ENCODE measurements at regions not wholly inside any gene's neighbourhood (a gene's known extent, or its start where the extent isn't known, plus 50 kb on each side); places are given as distances from the start of the nearest gene placed in this dataset.

- Histone ChIP-seq H3K79me2 (ENCODE audit: control insufficient read depth, insufficient read depth, low read length) (no peaks in the 10 kb centered on the region), H2AFZ (ENCODE audit: low read length) (no peak overlapping the region), H3K27ac (ENCODE audit: insufficient read depth, low read length) (no peak overlapping the region), H3K9ac (ENCODE audit: insufficient read depth, low read length) (no peak overlapping the region), H3K4me3 (replicated peaks in 1 of 4; ENCODE audit: control extremely low read depth in 1 of 4, insufficient read depth in 1 of 4, low read depth in 3 of 4, low read length in 4 of 4) (no peak overlapping the region), H3K36me3 (ENCODE audit: control insufficient read depth, insufficient read depth, low read length) (no peaks in the 10 kb centered on the region), H3K4me2 (ENCODE audit: extremely low read depth, insufficient read depth, low read length) (no peak overlapping the region), H3K4me1 (ENCODE audit: control insufficient read depth, extremely low read depth, insufficient read depth, low read length) (peaks cover 4% of the 10 kb centered on the region), H3K27me3 (ENCODE audit: control insufficient read depth, insufficient read depth, low read length) (no peaks in the 10 kb centered on the region), H4K20me1 (ENCODE audit: control insufficient read depth, extremely low read depth, insufficient read depth, low read length) (no peaks in the 10 kb centered on the region), H3K9me3 (ENCODE audit: control insufficient read depth, insufficient read depth, low read depth, low read length) (no peaks in the 10 kb centered on the region)
- DNase-seq (ENCODE audit: low read depth in 2 of 2) = no peak
- TF ChIP-seq CTCF (conservative IDR thresholded peaks at IDR 0.05 in 1 of 2, IDR thresholded peaks at IDR 0.05 in 1 of 2; ENCODE audit: low read depth in 1 of 2, low read length in 2 of 2) (no peak), EZH2 (IDR thresholded peaks at IDR 0.05; ENCODE audit: low read length, missing control alignments) (no peak)
These were observed 227.0 kb upstream of the ANKRD55 start for GRCh38 chr5:56460195-56460546.

DNA sequence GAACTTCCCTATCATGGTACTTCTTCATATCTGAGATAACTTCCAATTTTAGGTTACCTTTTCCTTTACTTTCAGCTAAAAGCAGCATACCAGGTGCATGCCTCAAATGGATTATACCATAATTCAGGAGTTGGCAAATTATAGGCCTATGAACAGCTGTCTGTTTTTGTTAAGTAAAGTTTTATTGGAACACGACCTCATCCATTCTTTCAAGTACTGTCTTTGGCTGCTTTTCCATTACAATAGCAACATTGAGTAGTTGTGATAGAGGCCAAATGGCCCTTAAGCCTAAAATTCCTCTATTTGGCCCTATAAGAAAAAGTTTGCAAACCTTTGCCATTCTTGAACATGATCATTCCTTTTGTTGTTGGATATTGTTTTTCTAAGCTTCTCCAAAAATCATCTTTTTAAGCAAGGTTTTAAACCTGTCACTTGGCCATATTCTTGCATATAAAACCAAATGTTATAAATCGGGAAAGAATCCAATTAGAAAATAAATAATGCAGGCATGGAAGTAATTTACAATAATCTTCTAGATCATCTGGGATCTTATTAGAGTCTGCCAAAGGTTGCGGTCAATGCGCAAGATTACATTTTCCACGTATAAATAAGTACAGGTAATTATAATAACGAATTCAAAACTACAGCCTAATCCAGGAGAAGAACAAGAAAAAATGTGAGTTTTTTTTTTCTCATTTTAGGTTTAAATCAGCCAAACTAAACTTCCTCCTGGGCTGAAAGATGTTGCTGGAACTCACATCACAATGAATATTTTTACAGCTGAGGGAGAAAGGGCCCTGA is 226.5 kb upstream of the ANKRD55 start:
- H3K36me3 ChIP-seq (ENCODE audit: control insufficient read depth, insufficient read depth, low read length) = no peaks in the 10 kb centered on the region
- no peak overlapping the region for H3K27ac ChIP-seq (ENCODE audit: insufficient read depth, low read length)
- TF ChIP-seq CTCF (conservative IDR thresholded peaks at IDR 0.05 in 1 of 2, IDR thresholded peaks at IDR 0.05 in 1 of 2; ENCODE audit: low read depth in 1 of 2, low read length in 2 of 2) = no peak
- no peak for TF ChIP-seq EZH2 (IDR thresholded peaks at IDR 0.05; ENCODE audit: low read length, missing control alignments)
- no peak overlapping the region for H2AFZ ChIP-seq (ENCODE audit: low read length)
- no peaks in the 10 kb centered on the region for H3K27me3 ChIP-seq (ENCODE audit: control insufficient read depth, insufficient read depth, low read length)
- H3K4me1 ChIP-seq (ENCODE audit: control insufficient read depth, extremely low read depth, insufficient read depth, low read length) = peaks cover 2% of the 10 kb centered on the region
- no peak overlapping the region for H3K4me2 ChIP-seq (ENCODE audit: extremely low read depth, insufficient read depth, low read length)
- H3K9ac ChIP-seq (ENCODE audit: insufficient read depth, low read length) = no peak overlapping the region
- no peaks in the 10 kb centered on the region for H3K9me3 ChIP-seq (ENCODE audit: control insufficient read depth, insufficient read depth, low read depth, low read length)
- no peaks in the 10 kb centered on the region for H4K20me1 ChIP-seq (ENCODE audit: control insufficient read depth, extremely low read depth, insufficient read depth, low read length)
- no peaks in the 10 kb centered on the region for H3K79me2 ChIP-seq (ENCODE audit: control insufficient read depth, insufficient read depth, low read length)
- DNase-seq (ENCODE audit: low read depth in 2 of 2) = no peak
- no peak overlapping the region for H3K4me3 ChIP-seq (replicated peaks in 1 of 4; ENCODE audit: control extremely low read depth in 1 of 4, insufficient read depth in 1 of 4, low read depth in 3 of 4, low read length in 4 of 4)

GRCh38 chr5:56457887-56458812 is 225.0 kb upstream of the ANKRD55 start:
- H2AFZ ChIP-seq (ENCODE audit: low read length) = no peak overlapping the region
- H3K4me2 ChIP-seq (ENCODE audit: extremely low read depth, insufficient read depth, low read length) = no peak overlapping the region

More at GRCh38 chr5:56457887-56458812, 225.0 kb upstream of the ANKRD55 start:
- TF ChIP-seq CTCF (conservative IDR thresholded peaks at IDR 0.05 in 1 of 2, IDR thresholded peaks at IDR 0.05 in 1 of 2; ENCODE audit: low read depth in 1 of 2, low read length in 2 of 2) (no peak), EZH2 (IDR thresholded peaks at IDR 0.05; ENCODE audit: low read length, missing control alignments) (no peak)
- H3K9me3 ChIP-seq (ENCODE audit: control insufficient read depth, insufficient read depth, low read depth, low read length) = no peaks in the 10 kb centered on the region
- H3K36me3 ChIP-seq (ENCODE audit: control insufficient read depth, insufficient read depth, low read length) = no peaks in the 10 kb centered on the region
- no peaks in the 10 kb centered on the region for H3K79me2 ChIP-seq (ENCODE audit: control insufficient read depth, insufficient read depth, low read length)
- H3K4me3 ChIP-seq (replicated peaks in 1 of 4; ENCODE audit: control extremely low read depth in 1 of 4, insufficient read depth in 1 of 4, low read depth in 3 of 4, low read length in 4 of 4) = no peak overlapping the region
- H3K9ac ChIP-seq (ENCODE audit: insufficient read depth, low read length) = no peak overlapping the region
- peaks cover 2% of the 10 kb centered on the region for H3K4me1 ChIP-seq (ENCODE audit: control insufficient read depth, extremely low read depth, insufficient read depth, low read length)
- H3K27me3 ChIP-seq (ENCODE audit: control insufficient read depth, insufficient read depth, low read length) = no peaks in the 10 kb centered on the region
- no peaks in the 10 kb centered on the region for H4K20me1 ChIP-seq (ENCODE audit: control insufficient read depth, extremely low read depth, insufficient read depth, low read length)
- DNase-seq (ENCODE audit: low read depth in 2 of 2) = peak; percentile 27 to 42
- H3K27ac ChIP-seq (ENCODE audit: insufficient read depth, low read length) = no peak overlapping the region

Data from fibroblast of lung (primary cell).